Left lung (tissue), 4 donors: ENCODE measurements at regions not wholly inside any gene's neighbourhood (a gene's known extent, or its start where the extent isn't known, plus 50 kb on each side); places are given as distances from the start of the nearest gene placed in this dataset.

ENCODE experiments used
- ATAC-seq: fragments of 200-7000 bp; cut with Tn5 transposase; one replicate; pipeline ENCODE4 v1.9.1; 2020; ENCODE audit warnings: moderate library complexity
- DNase-seq, 4 donors: peaks; one replicate each; pipeline ENCODE4 v3.0.0-alpha.2; 2013 to 2020
- H3K27ac ChIP-seq, 2 donors: fragments of 200-600 bp; sonication (generic) in 1 of 2; one replicate each; pipeline versions ENCODE4 v1.5.0 to v1.8.0; 2020 to 2021
- H3K27me3 ChIP-seq, 2 donors: fragments of 200-600 bp; sonication (generic) in 1 of 2; one replicate each; pipeline versions ENCODE4 v1.5.0 to v1.8.0; 2020 to 2021
- H3K36me3 ChIP-seq, 2 donors: fragments of 200-600 bp; sonication (generic) in 1 of 2; one replicate each; pipeline versions ENCODE4 v1.5.0 to v1.8.0; 2020 to 2021
- H3K4me1 ChIP-seq, 2 donors: fragments of 200-600 bp; one replicate each; pipeline ENCODE4 v1.8.0; 2021
- H3K4me3 ChIP-seq, 2 donors: fragments of 200-600 bp; sonication (generic) in 1 of 2; one replicate each; pipeline versions ENCODE4 v1.5.0 to v1.8.0; 2020 to 2021; ENCODE audit warnings: mild to moderate bottlenecking in 1 of 2
- H3K9me3 ChIP-seq, 2 donors: fragments of 200-600 bp; sonication (generic) in 1 of 2; one replicate each; pipeline versions ENCODE4 v1.5.0 to v1.8.0; 2020 to 2021
- intact Hi-C, 2 donors: fragments of 100-400 bp; cut with DNase I; formaldehyde crosslinking; loops; one replicate each; pipeline versions ENCODE4 v1.11.2 to v1.14.2; 2022
- TF ChIP-seq, protein P1 (sequence below), 2 donors: fragments of 200-600 bp; sonication (generic) in 1 of 2; IDR thresholded peaks; one replicate each; pipeline versions ENCODE4 v1.5.0 to v1.8.0; 2021; ENCODE audit warnings: antibody characterized with exemption in 2 of 2
- donor health status: DM: no; HTN: yes; CAD: no.
- donor health status: DM: no; HTN: no; CAD: no.

GRCh38 chr11:25769287-25769686, 562.6 kb upstream of the ANO3 start:
- TF ChIP-seq, protein P1, sequence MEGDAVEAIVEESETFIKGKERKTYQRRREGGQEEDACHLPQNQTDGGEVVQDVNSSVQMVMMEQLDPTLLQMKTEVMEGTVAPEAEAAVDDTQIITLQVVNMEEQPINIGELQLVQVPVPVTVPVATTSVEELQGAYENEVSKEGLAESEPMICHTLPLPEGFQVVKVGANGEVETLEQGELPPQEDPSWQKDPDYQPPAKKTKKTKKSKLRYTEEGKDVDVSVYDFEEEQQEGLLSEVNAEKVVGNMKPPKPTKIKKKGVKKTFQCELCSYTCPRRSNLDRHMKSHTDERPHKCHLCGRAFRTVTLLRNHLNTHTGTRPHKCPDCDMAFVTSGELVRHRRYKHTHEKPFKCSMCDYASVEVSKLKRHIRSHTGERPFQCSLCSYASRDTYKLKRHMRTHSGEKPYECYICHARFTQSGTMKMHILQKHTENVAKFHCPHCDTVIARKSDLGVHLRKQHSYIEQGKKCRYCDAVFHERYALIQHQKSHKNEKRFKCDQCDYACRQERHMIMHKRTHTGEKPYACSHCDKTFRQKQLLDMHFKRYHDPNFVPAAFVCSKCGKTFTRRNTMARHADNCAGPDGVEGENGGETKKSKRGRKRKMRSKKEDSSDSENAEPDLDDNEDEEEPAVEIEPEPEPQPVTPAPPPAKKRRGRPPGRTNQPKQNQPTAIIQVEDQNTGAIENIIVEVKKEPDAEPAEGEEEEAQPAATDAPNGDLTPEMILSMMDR (IDR thresholded peaks at IDR 0.05): no peak
- Histone ChIP-seq H3K9me3 (no peaks in the 10 kb centered on the region), H3K4me3 (no peak overlapping the region), H3K36me3 (no peaks in the 10 kb centered on the region), H3K27me3 (no peaks in the 10 kb centered on the region), H3K27ac (no peak overlapping the region), H3K4me1 (no peaks in the 10 kb centered on the region)
- DNase-seq (no peak), ATAC-seq (no peak)
- intact Hi-C loops: no loop called here

GRCh38 chr11:25771605-25772004, 560.3 kb upstream of the ANO3 start:
- H3K27ac ChIP-seq: no peak overlapping the region
- no peaks in the 10 kb centered on the region for H3K27me3 ChIP-seq
- no peaks in the 10 kb centered on the region for H3K4me1 ChIP-seq
- ATAC-seq (no peak), DNase-seq (no peak)
- intact Hi-C loops: no loop called here
- no peaks in the 10 kb centered on the region for H3K36me3 ChIP-seq
- no peaks in the 10 kb centered on the region for H3K9me3 ChIP-seq
- TF ChIP-seq, protein P1 (IDR thresholded peaks at IDR 0.05): no peak
- H3K4me3 ChIP-seq: no peak overlapping the region

- no peak for DNase-seq
Measured at GRCh38 chr11:25775603-25776002, 556.3 kb upstream of the ANO3 start.

GRCh38 chr11:25776238-25776637, 555.7 kb upstream of the ANO3 start:
- Histone ChIP-seq H3K4me1 (no peaks in the 10 kb centered on the region), H3K4me3 (no peak overlapping the region), H3K27ac (no peak overlapping the region), H3K36me3 (no peaks in the 10 kb centered on the region), H3K9me3 (no peaks in the 10 kb centered on the region), H3K27me3 (no peaks in the 10 kb centered on the region)
- DNase-seq (no peak), ATAC-seq (no peak)
- TF ChIP-seq, protein P1 (IDR thresholded peaks at IDR 0.05): no peak
- intact Hi-C loops: no loop called here

More at GRCh38 chr11:25775603-25776002, 556.3 kb upstream of the ANO3 start:
- H3K9me3 ChIP-seq: no peaks in the 10 kb centered on the region
- H3K27ac ChIP-seq: no peak overlapping the region
- H3K36me3 ChIP-seq: no peaks in the 10 kb centered on the region
- H3K4me3 ChIP-seq: no peak overlapping the region
- H3K27me3 ChIP-seq: no peaks in the 10 kb centered on the region
- intact Hi-C loops: no loop called here
- TF ChIP-seq, protein P1 (IDR thresholded peaks at IDR 0.05): no peak
- no peak for ATAC-seq
- no peaks in the 10 kb centered on the region for H3K4me1 ChIP-seq

GRCh38 chr11:25777343-25777742, 554.6 kb upstream of the ANO3 start:
- Histone ChIP-seq H3K27me3 (no peaks in the 10 kb centered on the region), H3K4me3 (no peak overlapping the region), H3K27ac (no peak overlapping the region), H3K9me3 (no peaks in the 10 kb centered on the region), H3K36me3 (no peaks in the 10 kb centered on the region), H3K4me1 (no peaks in the 10 kb centered on the region)
- intact Hi-C loops: no loop called here
- no peak for ATAC-seq
- DNase-seq: no peak
- TF ChIP-seq, protein P1 (IDR thresholded peaks at IDR 0.05): no peak
